GM12892 (cell line): ENCODE measurements at regions not wholly inside any gene's neighbourhood (a gene's known extent, or its start where the extent isn't known, plus 50 kb on each side); places are given as distances from the start of the nearest gene placed in this dataset.

Experiments used
- POLR2A ChIP-seq: IDR thresholded peaks from 2 replicates; pipeline ENCODE4 v1.6.1; 2011; ENCODE audit warnings: low read depth, low read length, control low read depth
- TAF1 ChIP-seq: IDR thresholded peaks from 2 replicates; pipeline ENCODE4 v1.6.1; 2011; ENCODE audit warnings: low read depth, mild to moderate bottlenecking, control low read depth, low read length, borderline replicate concordance

- TF ChIP-seq TAF1 (no peak), POLR2A (no peak)
Measured at GRCh38 chr7:46739518-46740234, 818.6 kb upstream of the IGFBP3 start.
